Activated CD8-positive, alpha-beta T cell treated with anti-CD3 and anti-CD28 coated beads for 36 hours (primary cell): ENCODE measurements at regions not wholly inside any gene's neighbourhood (a gene's known extent, or its start where the extent isn't known, plus 50 kb on each side); places are given as distances from the start of the nearest gene placed in this dataset.

Experiments used
- ATAC-seq: fragments of 200-7000 bp; cut with Tn5 transposase; one replicate; pipeline ENCODE4 v1.10.0; 2021; ENCODE audit warnings: mild to moderate bottlenecking, moderate library complexity
- CTCF ChIA-PET: fragments of 350-600 bp; sonication (Branson Sonifier 250); formaldehyde crosslinking; loops from one replicate; lab custom pipeline; 2021; ENCODE audit warnings: antibody characterized with exemption; lab: Charles Lee
- POLR2A ChIA-PET: fragments of 350-600 bp; sonication (Branson Sonifier 250); formaldehyde crosslinking; loops from one replicate; lab custom pipeline; 2021; ENCODE audit warnings: antibody characterized with exemption; lab: Charles Lee
- DNase-seq: peaks from one replicate; pipeline ENCODE4 v3.0.0-alpha.2; 2020
- H3K27ac Mint-ChIP-seq: one replicate; pipeline ENCODE4 v1.8.0; 2021; ENCODE audit warnings: mild to moderate bottlenecking, mixed read lengths
- H3K27me3 Mint-ChIP-seq: one replicate; pipeline ENCODE4 v1.8.0; 2021; ENCODE audit warnings: mixed read lengths
- H3K36me3 Mint-ChIP-seq: one replicate; pipeline ENCODE4 v1.8.0; 2021; ENCODE audit warnings: low read depth, mixed read lengths
- H3K4me1 Mint-ChIP-seq: one replicate; pipeline ENCODE4 v1.8.0; 2021; ENCODE audit warnings: low read depth, mixed read lengths
- H3K4me3 Mint-ChIP-seq: one replicate; pipeline ENCODE4 v1.8.0; 2021; ENCODE audit warnings: mild to moderate bottlenecking, moderate library complexity, mixed read lengths
- H3K9me3 Mint-ChIP-seq: one replicate; pipeline ENCODE4 v1.8.0; 2021; ENCODE audit warnings: mixed read lengths
- CTCF ChIP-seq: fragments of 200-600 bp; IDR thresholded peaks from one replicate; pipeline ENCODE4 v1.8.0; 2022; ENCODE audit warnings: antibody characterized with exemption, mild to moderate bottlenecking
- intact Hi-C: fragments of 100-400 bp; cut with micrococcal nuclease; formaldehyde crosslinking; loops from one replicate; pipeline ENCODE4 v1.10.0; 2022

GRCh38 chr9:108650826-108651225 lies 205.0 kb downstream of the ACTL7B start:
- Mint-ChIP-seq H3K27ac (no peak overlapping the region), H3K9me3 (no peaks in the 10 kb centered on the region), H3K27me3 (no peaks in the 10 kb centered on the region), H3K4me3 (no peak overlapping the region), H3K4me1 (no peaks in the 10 kb centered on the region), H3K36me3 (no peaks in the 10 kb centered on the region)
- CTCF ChIA-PET = no interaction called here
- intact Hi-C loops = no loop called here
- DNase-seq (no peak), ATAC-seq (no peak)
- TF ChIP-seq CTCF = no peak
- POLR2A ChIA-PET = no interaction called here

GRCh38 chr9:108645520-108645919 lies 210.3 kb downstream of the ACTL7B start:
- CTCF ChIA-PET = no interaction called here
- Mint-ChIP-seq H3K4me3 (no peak overlapping the region), H3K36me3 (no peaks in the 10 kb centered on the region), H3K4me1 (no peaks in the 10 kb centered on the region), H3K9me3 (no peaks in the 10 kb centered on the region), H3K27me3 (peaks cover 1% of the 10 kb centered on the region), H3K27ac (no peak overlapping the region)
- POLR2A ChIA-PET = no interaction called here
- intact Hi-C loops = no loop called here
- no peak for TF ChIP-seq CTCF
- ATAC-seq = no peak
- no peak for DNase-seq

- Mint-ChIP-seq H3K27me3 (peaks cover 1% of the 10 kb centered on the region), H3K36me3 (no peaks in the 10 kb centered on the region), H3K9me3 (no peaks in the 10 kb centered on the region), H3K27ac (no peak overlapping the region), H3K4me3 (no peak overlapping the region), H3K4me1 (no peaks in the 10 kb centered on the region)
- ChIA-PET CTCF (no interaction called here), POLR2A (no interaction called here)
- DNase-seq (no peak), ATAC-seq (no peak)
- TF ChIP-seq CTCF = no peak
- intact Hi-C loops = no loop called here
These were observed 211.9 kb downstream of the ACTL7B start for GRCh38 chr9:108643731-108644510.

- no peak overlapping the region for H3K27ac Mint-ChIP-seq
- H3K36me3 Mint-ChIP-seq = no peaks in the 10 kb centered on the region
- H3K4me1 Mint-ChIP-seq = no peaks in the 10 kb centered on the region
- H3K9me3 Mint-ChIP-seq = no peaks in the 10 kb centered on the region
- no peak for ATAC-seq
- intact Hi-C loops = no loop called here
- peaks cover 1% of the 10 kb centered on the region for H3K27me3 Mint-ChIP-seq
- no peak overlapping the region for H3K4me3 Mint-ChIP-seq
- TF ChIP-seq CTCF = no peak
- no peak for DNase-seq
- ChIA-PET POLR2A (no interaction called here), CTCF (interaction anchor here (0.7 kb wide), 1 partner anchor 155 kb away, joined by 3 read pairs; no protein-coding TSS in a partner anchor)
These were observed 212.9 kb downstream of the ACTL7B start for GRCh38 chr9:108642871-108643270.

GRCh38 chr9:108640230-108640629 lies 215.6 kb downstream of the ACTL7B start:
- ChIA-PET POLR2A (no interaction called here), CTCF (interaction anchor here (1.2 kb wide), 1 partner anchor 1175 kb away, joined by 3 read pairs; no protein-coding TSS in a partner anchor)
- peaks cover 1% of the 10 kb centered on the region for H3K27me3 Mint-ChIP-seq
- intact Hi-C loops = no loop called here
- TF ChIP-seq CTCF = no peak
- H3K4me3 Mint-ChIP-seq = no peak overlapping the region
- no peaks in the 10 kb centered on the region for H3K4me1 Mint-ChIP-seq
- ATAC-seq = no peak
- no peak overlapping the region for H3K27ac Mint-ChIP-seq
- H3K9me3 Mint-ChIP-seq = no peaks in the 10 kb centered on the region
- no peaks in the 10 kb centered on the region for H3K36me3 Mint-ChIP-seq
- no peak for DNase-seq
